GM12891 (cell line): ENCODE measurements at regions not wholly inside any gene's neighbourhood (a gene's known extent, or its start where the extent isn't known, plus 50 kb on each side); places are given as distances from the start of the nearest gene placed in this dataset.
"Not testable (repeated sequence)": the region's sequence is repeated elsewhere in the genome, so short reads cannot be mapped to it uniquely, and the experiment has no call there.

Experiments used
- POLR2AphosphoS5 ChIP-seq: IDR thresholded peaks from 2 replicates; pipeline ENCODE4 v1.6.1; 2011; ENCODE audit warnings: low read depth, low read length, control low read depth
- POU2F2 ChIP-seq: IDR thresholded peaks from 2 replicates; pipeline ENCODE4 v1.6.1; 2011; ENCODE audit warnings: low read depth, mild to moderate bottlenecking, control low read depth, low read length, moderate library complexity
- TAF1 ChIP-seq: IDR thresholded peaks from 2 replicates; pipeline ENCODE4 v1.6.1; 2011; ENCODE audit warnings: low read depth, low read length, control low read depth

GRCh38 chr6:27633221-27633688 lies 160.3 kb upstream of the ZNF184 start:
- TF ChIP-seq TAF1, POLR2AphosphoS5, POU2F2: not testable (repeated sequence)
